ENCODE measurements at regions not wholly inside any gene's neighbourhood (a gene's known extent, or its start where the extent isn't known, plus 50 kb on each side); places are given as distances from the start of the nearest gene placed in this dataset.

DNA sequence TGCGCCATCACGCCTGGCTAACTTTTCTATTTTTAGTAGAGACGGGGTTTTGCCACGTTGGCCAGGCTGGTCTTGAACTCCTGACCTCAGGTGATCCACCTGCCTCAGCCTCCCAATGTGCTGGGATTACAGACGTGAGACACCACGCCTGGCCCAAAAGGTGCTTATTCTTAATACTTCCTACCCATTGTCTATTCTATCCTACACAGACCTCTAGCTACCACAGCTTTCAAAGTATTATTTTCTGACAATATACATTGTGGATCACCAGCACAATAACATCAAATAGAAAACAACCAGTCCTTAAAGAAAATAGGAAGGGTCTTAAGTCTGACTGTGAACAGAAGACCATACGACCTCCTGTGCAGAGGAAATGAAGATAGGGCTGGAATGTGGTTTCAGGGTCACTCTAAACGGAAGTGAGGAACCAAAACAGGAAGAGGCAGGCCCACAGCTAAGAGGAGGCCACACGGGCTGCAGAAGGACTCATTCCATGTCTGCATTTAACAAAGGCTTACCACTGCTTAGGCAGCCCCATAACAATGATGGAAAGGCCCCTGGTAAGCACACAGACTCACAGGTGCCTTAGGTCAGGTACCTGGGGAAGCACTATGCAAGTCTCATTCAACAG is 115.2 kb downstream of the ZFAND4 start:
- ATAC-seq (peak; percentile 99), DNase-seq (ENCODE audit: low spot score) (no peak)
- H3K27me3 Mint-ChIP-seq (ENCODE audit: low read depth), result no peaks in the 10 kb centered on the region
- POLR2A ChIA-PET, result no interaction called here
- CTCF ChIA-PET, result interaction anchor here (0.7 kb wide), 1 partner anchor 93 kb away, joined by 4 read pairs; no protein-coding TSS in a partner anchor
- H3K9me3 Mint-ChIP-seq, result peaks cover 13% of the 10 kb centered on the region
- H3K4me3 Mint-ChIP-seq, result no peak overlapping the region
- H3K27ac Mint-ChIP-seq, result peak overlapping the region; percentile 96
- H3K36me3 Mint-ChIP-seq, result peaks cover 14% of the 10 kb centered on the region
- TF ChIP-seq AFF4 (CRISPR knock-in tag; IDR thresholded peaks at IDR 0.05; ENCODE audit: borderline replicate concordance), result no peak
- TF ChIP-seq TEAD1 (CRISPR knock-in tag; IDR thresholded peaks at IDR 0.05), result peak; percentile 85; the same call in 1 of the 2 replicates
- TF ChIP-seq ZNF396 (CRISPR knock-in tag; IDR thresholded peaks at IDR 0.05; ENCODE audit: borderline replicate concordance), result no peak
- peak; percentile 59; the same call in 1 of the 2 replicates for TF ChIP-seq FOXK1 (CRISPR knock-in tag; IDR thresholded peaks at IDR 0.05)
- peaks cover 22% of the 10 kb centered on the region for H3K4me1 Mint-ChIP-seq

GRCh38 chr10:45555795-45556194 is 116.8 kb downstream of the ZFAND4 start:
- no peak for ATAC-seq
- no peaks in the 10 kb centered on the region for H3K27me3 Mint-ChIP-seq (ENCODE audit: low read depth)
- ChIA-PET CTCF (no interaction called here), POLR2A (no interaction called here)
- H3K36me3 Mint-ChIP-seq, result peaks cover 13% of the 10 kb centered on the region
- no peak for DNase-seq (ENCODE audit: low spot score)
- H3K4me1 Mint-ChIP-seq, result peaks cover 22% of the 10 kb centered on the region
- H3K27ac Mint-ChIP-seq, result no peak overlapping the region
- H3K4me3 Mint-ChIP-seq, result no peak overlapping the region
- peaks cover 12% of the 10 kb centered on the region for H3K9me3 Mint-ChIP-seq
- TF ChIP-seq, protein P1, sequence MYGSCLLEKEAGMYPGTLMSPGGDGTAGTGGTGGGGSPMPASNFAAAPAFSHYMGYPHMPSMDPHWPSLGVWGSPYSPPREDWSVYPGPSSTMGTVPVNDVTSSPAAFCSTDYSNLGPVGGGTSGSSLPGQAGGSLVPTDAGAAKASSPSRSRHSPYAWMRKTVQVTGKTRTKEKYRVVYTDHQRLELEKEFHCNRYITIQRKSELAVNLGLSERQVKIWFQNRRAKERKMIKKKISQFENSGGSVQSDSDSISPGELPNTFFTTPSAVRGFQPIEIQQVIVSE (CRISPR knock-in tag; IDR thresholded peaks at IDR 0.05; ENCODE audit: borderline replicate concordance), result no peak
- no peak for TF ChIP-seq PRRX2 (CRISPR knock-in tag; IDR thresholded peaks at IDR 0.05)
- no peak for TF ChIP-seq ZNF232 (CRISPR knock-in tag; IDR thresholded peaks at IDR 0.05)
- no peak for TF ChIP-seq PRDM15 (CRISPR knock-in tag; IDR thresholded peaks at IDR 0.05)
- no peak for TF ChIP-seq RORB (CRISPR knock-in tag; IDR thresholded peaks at IDR 0.05)
- no peak for TF ChIP-seq NFYB (CRISPR knock-in tag; conservative IDR thresholded peaks at IDR 0.05; ENCODE audit: low read depth)
- TF ChIP-seq CBFB (CRISPR knock-in tag; IDR thresholded peaks at IDR 0.05; ENCODE audit: low read depth), result no peak
- TF ChIP-seq, protein P2, sequence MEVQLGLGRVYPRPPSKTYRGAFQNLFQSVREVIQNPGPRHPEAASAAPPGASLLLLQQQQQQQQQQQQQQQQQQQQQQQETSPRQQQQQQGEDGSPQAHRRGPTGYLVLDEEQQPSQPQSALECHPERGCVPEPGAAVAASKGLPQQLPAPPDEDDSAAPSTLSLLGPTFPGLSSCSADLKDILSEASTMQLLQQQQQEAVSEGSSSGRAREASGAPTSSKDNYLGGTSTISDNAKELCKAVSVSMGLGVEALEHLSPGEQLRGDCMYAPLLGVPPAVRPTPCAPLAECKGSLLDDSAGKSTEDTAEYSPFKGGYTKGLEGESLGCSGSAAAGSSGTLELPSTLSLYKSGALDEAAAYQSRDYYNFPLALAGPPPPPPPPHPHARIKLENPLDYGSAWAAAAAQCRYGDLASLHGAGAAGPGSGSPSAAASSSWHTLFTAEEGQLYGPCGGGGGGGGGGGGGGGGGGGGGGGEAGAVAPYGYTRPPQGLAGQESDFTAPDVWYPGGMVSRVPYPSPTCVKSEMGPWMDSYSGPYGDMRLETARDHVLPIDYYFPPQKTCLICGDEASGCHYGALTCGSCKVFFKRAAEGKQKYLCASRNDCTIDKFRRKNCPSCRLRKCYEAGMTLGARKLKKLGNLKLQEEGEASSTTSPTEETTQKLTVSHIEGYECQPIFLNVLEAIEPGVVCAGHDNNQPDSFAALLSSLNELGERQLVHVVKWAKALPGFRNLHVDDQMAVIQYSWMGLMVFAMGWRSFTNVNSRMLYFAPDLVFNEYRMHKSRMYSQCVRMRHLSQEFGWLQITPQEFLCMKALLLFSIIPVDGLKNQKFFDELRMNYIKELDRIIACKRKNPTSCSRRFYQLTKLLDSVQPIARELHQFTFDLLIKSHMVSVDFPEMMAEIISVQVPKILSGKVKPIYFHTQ (CRISPR knock-in tag; IDR thresholded peaks at IDR 0.05), result no peak
- no peak for TF ChIP-seq PREB (CRISPR knock-in tag; IDR thresholded peaks at IDR 0.05; ENCODE audit: borderline replicate concordance)
- TF ChIP-seq ZBTB43 (CRISPR knock-in tag; IDR thresholded peaks at IDR 0.05), result no peak
- TF ChIP-seq, protein P3, sequence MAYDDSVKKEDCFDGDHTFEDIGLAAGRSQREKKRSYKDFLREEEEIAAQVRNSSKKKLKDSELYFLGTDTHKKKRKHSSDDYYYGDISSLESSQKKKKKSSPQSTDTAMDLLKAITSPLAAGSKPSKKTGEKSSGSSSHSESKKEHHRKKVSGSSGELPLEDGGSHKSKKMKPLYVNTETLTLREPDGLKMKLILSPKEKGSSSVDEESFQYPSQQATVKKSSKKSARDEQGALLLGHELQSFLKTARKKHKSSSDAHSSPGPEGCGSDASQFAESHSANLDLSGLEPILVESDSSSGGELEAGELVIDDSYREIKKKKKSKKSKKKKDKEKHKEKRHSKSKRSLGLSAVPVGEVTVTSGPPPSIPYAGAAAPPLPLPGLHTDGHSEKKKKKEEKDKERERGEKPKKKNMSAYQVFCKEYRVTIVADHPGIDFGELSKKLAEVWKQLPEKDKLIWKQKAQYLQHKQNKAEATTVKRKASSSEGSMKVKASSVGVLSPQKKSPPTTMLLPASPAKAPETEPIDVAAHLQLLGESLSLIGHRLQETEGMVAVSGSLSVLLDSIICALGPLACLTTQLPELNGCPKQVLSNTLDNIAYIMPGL (CRISPR knock-in tag; IDR thresholded peaks at IDR 0.05), result no peak
- no peak for TF ChIP-seq MXD4 (CRISPR knock-in tag; IDR thresholded peaks at IDR 0.05; ENCODE audit: borderline replicate concordance)
- TF ChIP-seq, protein P4, sequence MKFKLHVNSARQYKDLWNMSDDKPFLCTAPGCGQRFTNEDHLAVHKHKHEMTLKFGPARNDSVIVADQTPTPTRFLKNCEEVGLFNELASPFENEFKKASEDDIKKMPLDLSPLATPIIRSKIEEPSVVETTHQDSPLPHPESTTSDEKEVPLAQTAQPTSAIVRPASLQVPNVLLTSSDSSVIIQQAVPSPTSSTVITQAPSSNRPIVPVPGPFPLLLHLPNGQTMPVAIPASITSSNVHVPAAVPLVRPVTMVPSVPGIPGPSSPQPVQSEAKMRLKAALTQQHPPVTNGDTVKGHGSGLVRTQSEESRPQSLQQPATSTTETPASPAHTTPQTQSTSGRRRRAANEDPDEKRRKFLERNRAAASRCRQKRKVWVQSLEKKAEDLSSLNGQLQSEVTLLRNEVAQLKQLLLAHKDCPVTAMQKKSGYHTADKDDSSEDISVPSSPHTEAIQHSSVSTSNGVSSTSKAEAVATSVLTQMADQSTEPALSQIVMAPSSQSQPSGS (CRISPR knock-in tag; IDR thresholded peaks at IDR 0.05; ENCODE audit: borderline replicate concordance, low read depth), result no peak
